HS-5 (cell line): ENCODE measurements at regions not wholly inside any gene's neighbourhood (a gene's known extent, or its start where the extent isn't known, plus 50 kb on each side); places are given as distances from the start of the nearest gene placed in this dataset.
"Not testable (repeated sequence)": the region's sequence is repeated elsewhere in the genome, so short reads cannot be mapped to it uniquely, and the experiment has no call there.

ENCODE experiments used
- DNase-seq: peaks from one replicate; pipeline ENCODE4 v3.0.0-alpha.2; 2012; ENCODE audit warnings: low read depth

GRCh38 chr10:36872702-36873393, 252.6 kb upstream of the ANKRD30A start:
- no peak for DNase-seq

GRCh38 chr10:36840788-36841187, 284.6 kb upstream of the ANKRD30A start:
- DNase-seq = no peak

- no peak for DNase-seq
Measured at GRCh38 chr10:36837416-36837815, 288.0 kb upstream of the ANKRD30A start.

- DNase-seq = no peak
Measured at GRCh38 chr10:36819781-36820180, 305.6 kb upstream of the ANKRD30A start.

GRCh38 chr10:36817898-36818297, 307.5 kb upstream of the ANKRD30A start:
- no peak for DNase-seq

- no peak for DNase-seq
Measured at GRCh38 chr10:36808625-36809362, 316.6 kb upstream of the ANKRD30A start.

- no peak for DNase-seq
Measured at GRCh38 chr10:36803229-36803628, 322.2 kb upstream of the ANKRD30A start.

GRCh38 chr10:36802490-36803153, 322.8 kb upstream of the ANKRD30A start:
- no peak for DNase-seq

GRCh38 chr10:36801660-36802059, 323.7 kb upstream of the ANKRD30A start:
- DNase-seq = no peak

GRCh38 chr10:36794981-36795380, 330.4 kb upstream of the ANKRD30A start:
- DNase-seq = no peak

- no peak for DNase-seq
Measured at GRCh38 chr10:36789974-36790373, 335.4 kb upstream of the ANKRD30A start.

GRCh38 chr10:36788152-36788551, 337.2 kb upstream of the ANKRD30A start:
- no peak for DNase-seq

- DNase-seq = no peak
Measured at GRCh38 chr10:36783400-36783799, 342.0 kb upstream of the ANKRD30A start.

- no peak for DNase-seq
Measured at GRCh38 chr10:36781570-36781969, 343.8 kb upstream of the ANKRD30A start.

- DNase-seq = no peak
Measured at GRCh38 chr10:36780158-36780557, 345.2 kb upstream of the ANKRD30A start.

GRCh38 chr10:36779238-36779846, 346.1 kb upstream of the ANKRD30A start:
- DNase-seq = peak; percentile 10

GRCh38 chr10:36778651-36779050, 346.7 kb upstream of the ANKRD30A start:
- DNase-seq = no peak

GRCh38 chr10:36773652-36774051, 351.7 kb upstream of the ANKRD30A start:
- DNase-seq = no peak

- no peak for DNase-seq
Measured at GRCh38 chr10:36771725-36772124, 353.7 kb upstream of the ANKRD30A start.

GRCh38 chr10:36769741-36770140, 355.7 kb upstream of the ANKRD30A start:
- DNase-seq = not testable (repeated sequence)

GRCh38 chr10:36766940-36767339, 358.5 kb upstream of the ANKRD30A start:
- DNase-seq = no peak

GRCh38 chr10:36766415-36766810, 359.0 kb upstream of the ANKRD30A start:
- no peak for DNase-seq
